ENCODE measurements at regions not wholly inside any gene's neighbourhood (a gene's known extent, or its start where the extent isn't known, plus 50 kb on each side); places are given as distances from the start of the nearest gene placed in this dataset.

DNA sequence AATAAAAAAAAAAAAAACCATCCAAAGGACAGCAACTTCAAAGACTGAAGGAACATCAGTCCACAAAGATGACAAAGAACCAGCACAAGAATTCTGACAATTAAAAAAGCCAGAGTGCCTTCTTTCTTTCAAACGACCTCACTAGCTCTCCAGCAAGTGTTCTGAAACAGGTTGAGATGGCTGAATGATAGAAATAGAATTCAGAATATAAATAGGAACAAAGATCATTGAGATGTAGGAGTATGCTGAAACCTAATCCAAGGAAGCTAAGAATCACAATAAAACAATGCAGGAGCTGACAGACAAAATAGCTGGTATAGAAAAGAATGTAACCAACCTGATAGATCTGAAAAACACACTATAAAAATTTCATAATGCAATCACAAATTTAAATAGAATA lies 218.2 kb downstream of the GIPC2 start:
- TF ChIP-seq CTCF (IDR thresholded peaks at IDR 0.05) (no peak), POLR2A (IDR thresholded peaks at IDR 0.05) (no peak)

Measured in esophagus squamous epithelium (tissue), 4 donors.